GM12878 (cell line): ENCODE measurements at regions not wholly inside any gene's neighbourhood (a gene's known extent, or its start where the extent isn't known, plus 50 kb on each side); places are given as distances from the start of the nearest gene placed in this dataset.

ENCODE experiments used
- ATAC-seq: fragments of 200-7000 bp; cut with Tn5 transposase; 3 replicates; pipeline ENCODE4 v1.9.1; 2020; ENCODE audit warnings: mild to moderate bottlenecking, moderate library complexity
- BruUV-seq: library from RNA; stranded (reverse); fragments of 400-500 nt; replicated peaks from 2 replicates; lab custom pipeline; 2021; lab: Mats Ljungman, UMichigan
- CTCF ChIA-PET: fragments of 300-600 bp; sonication (Branson Sonifier 250); formaldehyde crosslinking; extraction: SDS; loops from one replicate; lab custom pipeline; 2021; ENCODE audit warnings: inconsistent platforms; lab: Yijun Ruan, JAX
- POLR2A ChIA-PET: fragments of 350-600 bp; formaldehyde crosslinking; extraction: SDS; loops from one replicate; lab custom pipeline; 2021; ENCODE audit warnings: inconsistent platforms; lab: Charles Lee
- RAD21 ChIA-PET: fragments of 300-600 bp; sonication (Branson Sonifier 250); formaldehyde crosslinking; loops from one replicate; lab custom pipeline; 2023; ENCODE audit warnings: antibody characterized with exemption; ENCODE audit not compliant: unreplicated experiment; lab: Charles Lee
- SMC1A ChIA-PET: fragments of 300-600 bp; sonication (Branson Sonifier 250); formaldehyde crosslinking; loops from one replicate; lab custom pipeline; 2023; ENCODE audit not compliant: unreplicated experiment, uncharacterized antibody; lab: Charles Lee
- DNase-seq: peaks from one replicate; pipeline ENCODE4 v3.0.0-alpha.2; 2011; ENCODE audit warnings: low read depth, low spot score
- FAIRE-seq: peaks from 3 replicates; lab custom pipeline; 2011; peaks lifted over from hg19 to GRCh38; lab: Jason Lieb, UNC
- H2AFZ ChIP-seq: 2 replicates; pipeline ENCODE4 v1.6.0; 2011; ENCODE audit warnings: low read depth, low read length, control low read depth; ENCODE audit not compliant: control insufficient read depth
- H3K27ac ChIP-seq: 2 replicates; pipeline ENCODE4 v1.5.1; 2011; ENCODE audit warnings: control low read depth; ENCODE audit not compliant: control insufficient read depth, insufficient read depth
- H3K27me3 ChIP-seq, 2 experiments: replicated peaks in 1 of 2; 2 replicates each; pipeline versions ENCODE4 v1.6.0 to v1.6.1; 2011; ENCODE audit warnings: low read length in 1 of 2; ENCODE audit not compliant: control insufficient read depth in 2 of 2, insufficient read depth in 2 of 2
- H3K36me3 ChIP-seq, 2 experiments: 2 replicates each; pipeline ENCODE4 v1.5.1; 2011; ENCODE audit warnings: low read length in 1 of 2; ENCODE audit not compliant: control insufficient read depth in 2 of 2, insufficient read depth in 2 of 2
- H3K4me1 ChIP-seq: 2 replicates; pipeline ENCODE4 v1.6.1; 2011; ENCODE audit warnings: mild to moderate bottlenecking, low read length, moderate library complexity, mixed read lengths; ENCODE audit not compliant: control insufficient read depth, insufficient read depth
- H3K4me2 ChIP-seq: 2 replicates; pipeline ENCODE4 v1.6.0; 2011; ENCODE audit warnings: control low read depth; ENCODE audit not compliant: control insufficient read depth, insufficient read depth
- H3K4me3 ChIP-seq: fragments of 200-600 bp; sonication (generic); 2 replicates; pipeline ENCODE4 v1.5.1; 2016
- H3K79me2 ChIP-seq: 2 replicates; pipeline ENCODE4 v1.6.0; 2011; ENCODE audit warnings: low read length; ENCODE audit not compliant: control insufficient read depth, insufficient read depth
- H3K9ac ChIP-seq: 2 replicates; pipeline ENCODE4 v1.8.0; 2011; ENCODE audit warnings: low read length, control low read depth, mixed read lengths; ENCODE audit not compliant: control insufficient read depth, insufficient read depth
- H3K9me3 ChIP-seq: replicated peaks from 3 replicates; pipeline ENCODE4 v1.5.1; 2011; ENCODE audit warnings: mild to moderate bottlenecking, low read length; ENCODE audit not compliant: control insufficient read depth, insufficient read depth
- H4K20me1 ChIP-seq: 2 replicates; pipeline ENCODE4 v1.6.0; 2011; ENCODE audit not compliant: control insufficient read depth, insufficient read depth
- ATF2 ChIP-seq: IDR thresholded peaks from 2 replicates; pipeline ENCODE4 v1.6.1; 2012; ENCODE audit warnings: low read length, inconsistent platforms
- CEBPB ChIP-seq, 2 experiments: fragments of 150-350 bp in 1 of 2; IDR thresholded peaks; 2 replicates each; pipeline ENCODE4 v1.6.1; 2012 to 2014; ENCODE audit warnings: low read depth in 2 of 2, low read length in 2 of 2, borderline replicate concordance in 1 of 2, inconsistent platforms in 1 of 2
- CHD2 ChIP-seq: IDR thresholded peaks from 2 replicates; pipeline ENCODE4 v1.6.1; 2011; ENCODE audit warnings: low read depth, low read length, improper control_type of control experiment, borderline replicate concordance
- E2F4 ChIP-seq: IDR thresholded peaks from 2 replicates; pipeline ENCODE4 v1.6.1; 2012; ENCODE audit warnings: low read depth, low read length, improper control_type of control experiment
- JUND ChIP-seq: IDR thresholded peaks from 2 replicates; pipeline ENCODE4 v1.6.1; 2012; ENCODE audit warnings: low read depth, mild to moderate bottlenecking, low read length, improper control_type of control experiment, moderate library complexity
- MTA3 ChIP-seq: IDR thresholded peaks from 2 replicates; pipeline ENCODE4 v1.6.1; 2012; ENCODE audit warnings: low read length, inconsistent platforms, borderline replicate concordance
- PAX5 ChIP-seq: IDR thresholded peaks from 2 replicates; pipeline ENCODE4 v1.6.1; 2011; ENCODE audit warnings: low read depth, low read length, borderline replicate concordance
- RBBP5 ChIP-seq: fragments of 200-600 bp; sonication (generic); conservative IDR thresholded peaks from 2 replicates; pipeline ENCODE4 v1.6.1; 2016
- TCF7 ChIP-seq: IDR thresholded peaks from 2 replicates; pipeline ENCODE4 v1.6.1; 2014; ENCODE audit warnings: antibody characterized with exemption, borderline replicate concordance
- WGBS: methylation state at CpG from one replicate; pipeline ENCODE4 v1.1.6; 2016; ENCODE audit warnings: low lambda C conversion rate; ENCODE audit not compliant: insufficient replicate concordance, insufficient coverage; ENCODE audit errors: missing lambda C conversion rate; 5-methylcytosine and 5-hydroxymethylcytosine counted together
- in situ Hi-C: fragments of 300-500 bp; cut with MboI; formaldehyde crosslinking; loops from 9 replicates; pipeline ENCODE4 v1.14.3; 2018; ENCODE audit warnings: mixed read lengths
- intact Hi-C: fragments of 100-400 bp; cut with micrococcal nuclease; formaldehyde crosslinking; loops from one replicate; pipeline ENCODE4 v1.14.2; 2022; ENCODE audit not compliant: unreplicated experiment
- TF ChIP-seq, protein P1 (sequence below): fragments of 450-650 bp; IDR thresholded peaks from 2 replicates; pipeline ENCODE4 v1.6.1; 2017; ENCODE audit warnings: mild to moderate bottlenecking, moderate library complexity

DNA sequence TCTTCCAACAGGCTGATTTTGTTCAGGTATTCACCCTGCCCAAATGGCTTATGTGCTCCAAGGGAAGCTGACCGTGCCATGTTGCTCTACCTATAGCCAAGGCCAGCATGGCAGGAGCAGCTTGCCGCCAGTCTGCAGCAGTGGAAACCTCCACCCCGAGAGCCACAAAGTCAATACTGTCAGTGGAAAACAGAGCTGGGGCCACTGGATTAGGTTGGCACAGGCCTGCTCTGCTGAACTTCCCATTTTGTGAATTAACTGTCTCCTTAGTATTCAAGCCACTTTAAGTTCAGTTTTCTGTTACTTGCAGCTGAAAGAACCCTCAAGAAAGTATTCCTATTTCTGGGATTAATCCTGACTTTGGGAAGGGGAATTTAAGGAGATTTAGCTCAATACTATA lies 63.8 kb upstream of the XCR1 start:
- FAIRE-seq (no peak), ATAC-seq (no peak), DNase-seq (no peak)
- Histone ChIP-seq H4K20me1 (no peaks in the 10 kb centered on the region), H3K27ac (no peak overlapping the region), H3K4me1 (peaks cover 75% of the 10 kb centered on the region), H3K4me2 (no peak overlapping the region), H3K79me2 (no peaks in the 10 kb centered on the region), H3K36me3 (no peaks in the 10 kb centered on the region), H3K9me3 (peaks cover 14% of the 10 kb centered on the region; the same call in 2 of the 3 replicates), H3K4me3 (no peak overlapping the region), H2AFZ (no peak overlapping the region), H3K27me3 (no peaks in the 10 kb centered on the region), H3K9ac (no peak overlapping the region)
- intact Hi-C loops, result loop anchor here (5.0 to 10.0 kb wide), 2 partner anchors 206 to 444 kb away; no protein-coding TSS in a partner anchor
- RAD21 ChIA-PET, result interaction anchor here (0.6 to 20.1 kb wide), 15 partner anchors 8 to 287 kb away, joined by 3 to 396 read pairs (median 5); partner anchors contain the start of genes CCR1 and CCR5
- 100% methylated on average over 3 of the region's 3 CpGs for WGBS
- in situ Hi-C loops, result no loop called here
- POLR2A ChIA-PET, result interaction anchor here (0.6 to 3.0 kb wide), 7 partner anchors 8 to 279 kb away, joined by 3 to 25 read pairs (median 4); partner anchors contain the start of genes CCR1 and CCR5
- SMC1A ChIA-PET, result interaction anchor here (0.7 to 23.6 kb wide), 16 partner anchors 8 to 283 kb away, joined by 3 to 581 read pairs (median 5); partner anchors contain the start of genes CCR1 and CCR5
- CTCF ChIA-PET, result interaction anchor here (0.7 to 21.9 kb wide), 11 partner anchors 8 to 285 kb away, joined by 3 to 714 read pairs (median 23); partner anchors contain the start of genes CCR1 and CCR5
- TF ChIP-seq RBBP5 (no peak), E2F4 (no peak), ATF2 (no peak), TCF7 (no peak), PAX5 (no peak), MTA3 (no peak), CEBPB (IDR thresholded peaks at IDR 0.05; ENCODE audit: borderline replicate concordance in 1 of 2, low read depth in 2 of 2, low read length in 2 of 2) (no peak), CHD2 (no peak), JUND (no peak)
- TF ChIP-seq, protein P1, sequence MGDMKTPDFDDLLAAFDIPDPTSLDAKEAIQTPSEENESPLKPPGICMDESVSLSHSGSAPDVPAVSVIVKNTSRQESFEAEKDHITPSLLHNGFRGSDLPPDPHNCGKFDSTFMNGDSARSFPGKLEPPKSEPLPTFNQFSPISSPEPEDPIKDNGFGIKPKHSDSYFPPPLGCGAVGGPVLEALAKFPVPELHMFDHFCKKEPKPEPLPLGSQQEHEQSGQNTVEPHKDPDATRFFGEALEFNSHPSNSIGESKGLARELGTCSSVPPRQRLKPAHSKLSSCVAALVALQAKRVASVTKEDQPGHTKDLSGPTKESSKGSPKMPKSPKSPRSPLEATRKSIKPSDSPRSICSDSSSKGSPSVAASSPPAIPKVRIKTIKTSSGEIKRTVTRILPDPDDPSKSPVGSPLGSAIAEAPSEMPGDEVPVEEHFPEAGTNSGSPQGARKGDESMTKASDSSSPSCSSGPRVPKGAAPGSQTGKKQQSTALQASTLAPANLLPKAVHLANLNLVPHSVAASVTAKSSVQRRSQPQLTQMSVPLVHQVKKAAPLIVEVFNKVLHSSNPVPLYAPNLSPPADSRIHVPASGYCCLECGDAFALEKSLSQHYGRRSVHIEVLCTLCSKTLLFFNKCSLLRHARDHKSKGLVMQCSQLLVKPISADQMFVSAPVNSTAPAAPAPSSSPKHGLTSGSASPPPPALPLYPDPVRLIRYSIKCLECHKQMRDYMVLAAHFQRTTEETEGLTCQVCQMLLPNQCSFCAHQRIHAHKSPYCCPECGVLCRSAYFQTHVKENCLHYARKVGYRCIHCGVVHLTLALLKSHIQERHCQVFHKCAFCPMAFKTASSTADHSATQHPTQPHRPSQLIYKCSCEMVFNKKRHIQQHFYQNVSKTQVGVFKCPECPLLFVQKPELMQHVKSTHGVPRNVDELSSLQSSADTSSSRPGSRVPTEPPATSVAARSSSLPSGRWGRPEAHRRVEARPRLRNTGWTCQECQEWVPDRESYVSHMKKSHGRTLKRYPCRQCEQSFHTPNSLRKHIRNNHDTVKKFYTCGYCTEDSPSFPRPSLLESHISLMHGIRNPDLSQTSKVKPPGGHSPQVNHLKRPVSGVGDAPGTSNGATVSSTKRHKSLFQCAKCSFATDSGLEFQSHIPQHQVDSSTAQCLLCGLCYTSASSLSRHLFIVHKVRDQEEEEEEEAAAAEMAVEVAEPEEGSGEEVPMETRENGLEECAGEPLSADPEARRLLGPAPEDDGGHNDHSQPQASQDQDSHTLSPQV, result no peak
- BruUV-seq, result no TSS peak
